ENCODE measurements at regions not wholly inside any gene's neighbourhood (a gene's known extent, or its start where the extent isn't known, plus 50 kb on each side); places are given as distances from the start of the nearest gene placed in this dataset.

DNA sequence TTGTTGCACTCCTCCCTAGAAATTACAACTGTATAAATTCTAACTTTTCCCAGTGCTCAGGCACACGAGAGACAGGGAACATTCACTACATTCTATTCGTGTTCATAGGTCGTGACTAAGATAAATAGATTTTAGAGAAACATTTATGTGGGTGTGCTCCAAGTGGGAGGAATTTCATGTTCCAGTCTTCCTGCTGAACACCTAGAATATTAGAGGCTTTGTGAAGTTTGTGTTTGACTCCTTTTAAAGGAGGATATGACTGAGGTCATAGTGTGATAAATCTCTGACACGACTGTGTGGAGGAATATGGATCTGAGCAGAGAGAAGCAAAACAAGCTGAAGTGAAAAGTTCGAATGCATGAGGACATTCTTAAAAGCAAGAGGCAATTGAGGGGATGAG lies 355.3 kb downstream of the ZSWIM6 start:
- no peak for DNase-seq

GRCh38 chr5:61689153-61689846 lies 357.2 kb downstream of the ZSWIM6 start:
- DNase-seq, result no peak

DNA sequence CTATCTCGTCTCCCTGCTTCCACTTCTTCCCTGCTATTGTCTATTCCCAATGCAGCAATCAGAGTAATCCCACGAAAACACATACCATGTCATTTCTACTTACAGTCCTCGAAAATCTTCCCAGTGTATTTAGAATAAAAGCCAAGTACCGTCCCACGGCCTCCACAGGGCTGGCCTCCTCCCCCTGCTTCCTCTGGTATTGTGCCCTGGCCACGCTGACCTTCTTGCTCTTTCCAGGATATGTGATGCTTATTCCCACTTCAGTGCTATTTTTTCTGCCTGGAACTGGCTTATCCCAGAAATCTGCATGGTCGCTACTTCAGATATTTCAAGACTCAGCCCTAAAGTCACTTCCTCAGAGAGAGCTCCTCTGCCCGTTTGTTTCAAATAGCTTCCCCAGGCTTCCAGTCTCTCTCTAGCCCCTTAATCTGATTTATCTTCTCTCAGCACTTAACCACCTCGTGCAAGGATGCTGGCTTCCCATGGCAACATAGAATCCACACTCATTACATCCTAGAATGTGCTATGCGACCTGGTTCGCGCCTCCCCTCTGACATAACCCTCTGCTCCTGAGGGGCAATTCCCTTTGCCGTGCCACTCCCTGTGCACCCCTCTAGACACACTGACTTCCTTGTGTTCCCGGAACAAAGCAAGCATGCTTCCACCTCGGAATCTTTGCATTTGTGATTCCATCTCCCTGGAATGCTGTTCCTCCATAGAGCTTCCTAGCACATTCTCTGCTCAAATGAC lies 365.9 kb downstream of the ZSWIM6 start:
- no peak for DNase-seq

DNA sequence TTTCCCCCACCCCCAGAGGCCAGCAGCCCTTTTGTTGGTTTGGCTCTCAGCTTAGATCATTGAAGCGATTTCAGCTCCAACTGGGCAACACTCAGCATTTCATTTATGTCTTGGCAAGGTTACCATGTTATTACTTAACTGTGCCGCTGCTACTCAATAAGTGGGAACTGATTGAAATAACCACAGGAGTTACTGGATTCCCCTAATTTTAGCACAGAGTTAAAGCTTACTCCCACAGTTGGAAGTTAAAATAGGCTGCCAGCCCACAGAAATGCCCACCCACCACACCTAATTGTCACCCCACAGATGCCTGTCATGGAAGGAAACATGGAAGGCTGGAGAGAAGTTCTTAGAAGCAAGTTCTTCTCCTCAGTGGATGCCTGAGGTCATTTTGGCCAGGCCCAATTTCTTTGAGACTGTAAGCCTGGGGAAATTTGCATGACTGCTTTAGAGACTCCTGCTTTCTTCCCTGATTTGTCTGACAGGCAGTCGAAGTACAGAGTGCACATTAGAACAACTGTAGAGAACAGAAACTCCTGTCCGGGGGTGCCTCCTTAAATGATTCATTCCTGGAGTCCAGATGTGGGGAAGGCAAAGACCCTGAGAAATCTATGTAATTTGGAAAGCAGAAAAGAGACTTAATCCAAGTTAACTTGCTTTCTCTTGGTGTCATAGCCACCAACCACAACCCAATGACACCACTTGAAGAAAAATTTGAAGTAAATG lies 370.0 kb downstream of the ZSWIM6 start:
- DNase-seq, result peak in 1 of 14 donors; percentile 15

DNA sequence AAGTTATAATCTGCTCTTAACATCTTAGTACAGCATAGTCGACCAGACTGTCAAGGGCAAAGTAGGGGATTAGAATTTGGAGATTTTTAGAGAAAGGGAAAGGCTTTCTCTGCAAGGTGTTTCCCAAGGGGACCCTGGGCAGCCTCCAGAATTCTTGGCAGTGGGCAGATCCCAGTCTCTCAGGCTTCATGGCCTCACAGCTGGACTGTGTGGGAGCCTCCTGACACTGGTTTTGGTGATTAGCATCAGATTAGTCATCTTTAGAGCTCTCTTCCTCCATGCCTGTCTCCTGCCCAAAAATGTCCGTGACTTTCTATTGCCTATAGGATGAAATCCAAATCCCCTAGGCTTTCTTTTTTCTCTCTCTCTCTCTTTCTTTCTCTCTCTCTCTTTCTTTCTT lies 370.7 kb downstream of the ZSWIM6 start:
- no peak for DNase-seq

- no peak for DNase-seq
These were observed 372.2 kb downstream of the ZSWIM6 start for GRCh38 chr5:61704289-61704688.

- DNase-seq, result peak in 4 of 14 donors; percentile 5 to 75 (median 36)
These were observed 374.7 kb downstream of the ZSWIM6 start for GRCh38 chr5:61706751-61707150.

DNA sequence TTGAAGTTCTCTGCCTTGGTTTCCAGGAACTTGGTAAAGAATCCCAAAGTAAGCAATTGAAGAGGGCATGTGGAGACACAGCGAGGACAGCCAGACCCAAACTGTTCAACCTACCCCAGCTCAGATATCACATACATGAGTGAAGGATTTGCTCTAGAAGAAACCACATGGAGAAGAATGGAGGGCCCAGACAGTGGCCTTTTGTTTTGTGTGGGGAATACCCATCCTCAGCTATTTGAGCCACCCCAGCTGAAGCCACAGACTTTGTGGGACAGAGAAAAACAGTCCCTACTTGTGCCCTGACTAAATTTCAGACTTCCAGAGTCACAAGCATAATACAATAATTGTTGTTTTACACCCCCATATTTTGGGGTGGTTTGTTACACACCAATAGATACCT lies 387.1 kb downstream of the ZSWIM6 start:
- DNase-seq, result no peak

DNA sequence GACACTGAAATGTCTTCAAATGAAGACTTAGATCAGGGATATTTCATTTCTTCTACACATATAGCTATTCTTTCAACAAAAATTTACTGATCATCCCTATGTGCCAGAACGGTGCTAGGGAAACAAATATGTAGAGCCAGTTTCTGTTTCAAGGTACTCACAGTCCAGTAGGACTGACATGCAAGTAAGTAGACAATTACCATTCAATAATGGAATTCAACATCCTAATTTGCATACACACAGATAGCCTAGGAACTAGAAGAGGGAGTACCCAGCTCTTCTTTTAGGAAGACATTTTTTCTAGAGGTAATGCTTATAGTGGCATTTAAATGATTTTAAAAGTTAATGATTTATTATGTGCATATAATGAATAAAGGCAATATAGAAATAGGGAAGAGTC lies 388.8 kb downstream of the ZSWIM6 start:
- no peak for DNase-seq

DNA sequence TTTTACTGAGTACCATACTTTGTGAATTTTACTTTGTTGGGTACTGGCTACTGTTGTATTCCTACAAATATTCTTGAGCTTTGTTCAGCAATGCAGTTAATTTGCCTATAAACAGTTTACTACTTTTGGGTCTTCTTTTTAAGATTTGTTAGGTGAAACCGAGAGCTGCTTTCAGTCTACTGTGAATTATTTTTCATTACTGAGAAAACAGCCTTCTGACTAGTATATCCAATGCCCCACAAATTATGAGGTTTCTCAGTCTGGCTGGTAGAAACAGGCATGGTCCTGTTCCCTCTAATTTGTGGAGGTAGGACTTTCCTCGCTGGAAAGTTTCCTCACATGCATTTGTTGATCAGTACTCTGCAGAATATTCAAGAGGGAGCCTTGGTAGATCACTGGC lies 392.0 kb downstream of the ZSWIM6 start:
- no peak for DNase-seq

- no peak for DNase-seq
These were observed 396.2 kb downstream of the ZSWIM6 start for GRCh38 chr5:61728287-61728686.

- DNase-seq, result no peak
These were observed 398.8 kb downstream of the ZSWIM6 start for GRCh38 chr5:61730866-61731265.

GRCh38 chr5:61731267-61731945 lies 399.3 kb downstream of the ZSWIM6 start:
- no peak for DNase-seq

GRCh38 chr5:61731946-61732314 lies 399.9 kb downstream of the ZSWIM6 start:
- DNase-seq, result peak in 1 of 14 donors; percentile 36

GRCh38 chr5:61732369-61732768 lies 400.3 kb downstream of the ZSWIM6 start:
- DNase-seq, result peak in 9 of 14 donors; percentile 14 to 74 (median 42)

GRCh38 chr5:61732796-61733195 lies 400.7 kb downstream of the ZSWIM6 start:
- peak in 8 of 14 donors; percentile 16 to 77 (median 44) for DNase-seq

DNA sequence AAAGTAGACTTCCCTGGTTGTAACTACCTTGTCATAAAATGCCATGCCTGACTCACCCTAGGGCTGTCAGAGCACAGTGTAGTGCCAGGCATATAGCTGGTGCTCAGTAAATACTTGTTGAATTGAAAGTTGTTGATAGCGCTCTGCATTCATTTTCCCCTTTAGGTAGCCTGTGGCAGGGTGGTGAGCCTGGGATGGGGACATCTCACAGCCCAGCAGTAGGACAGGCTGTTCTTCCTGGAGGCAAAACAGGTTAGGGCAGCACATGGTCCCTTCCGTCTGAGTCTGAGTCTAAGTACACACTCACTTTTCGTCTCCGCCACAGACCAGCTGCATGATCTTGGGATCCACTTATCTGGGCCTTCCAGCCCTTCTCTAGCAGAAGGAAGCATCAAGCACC lies 401.9 kb downstream of the ZSWIM6 start:
- no peak for DNase-seq

DNA sequence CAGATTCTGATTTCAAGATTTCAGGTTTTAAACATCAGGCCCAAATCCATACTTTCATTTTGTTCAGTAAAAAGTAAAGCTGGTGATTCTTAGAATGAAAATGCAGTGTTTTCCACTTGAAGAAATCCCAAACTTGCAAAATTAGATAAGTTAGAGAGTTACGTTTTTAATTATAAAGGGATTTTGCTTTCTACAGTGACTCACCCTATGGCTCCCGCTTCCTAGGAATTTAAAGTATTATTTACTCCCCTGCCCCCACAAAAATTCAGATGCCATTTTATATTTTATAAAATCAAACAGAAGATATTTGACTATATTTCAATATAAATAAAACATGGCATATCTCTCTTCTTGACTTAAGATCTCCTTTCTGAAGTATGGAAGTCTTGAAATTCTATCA lies 402.9 kb downstream of the ZSWIM6 start:
- DNase-seq, result no peak

DNA sequence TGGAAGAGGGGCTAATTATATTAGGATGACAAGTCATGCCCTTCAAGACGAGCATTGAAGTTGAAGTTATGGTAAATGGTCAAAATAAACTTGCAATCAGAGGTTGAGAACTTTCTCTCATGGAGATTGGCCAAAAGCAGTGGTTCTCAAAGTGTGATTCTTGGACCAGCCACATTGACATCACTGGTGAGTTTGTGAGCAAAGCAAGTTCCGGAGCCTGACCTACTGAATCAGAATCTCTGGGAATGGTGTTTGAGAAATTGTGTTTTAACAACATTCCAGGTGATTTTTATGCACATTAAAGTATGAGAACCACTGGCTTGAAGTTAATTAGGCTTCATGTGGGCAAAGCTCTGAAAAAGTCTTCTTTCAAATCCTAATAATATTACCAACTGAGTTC lies 403.5 kb downstream of the ZSWIM6 start:
- DNase-seq, result no peak

- no peak for DNase-seq
These were observed 403.9 kb downstream of the ZSWIM6 start for GRCh38 chr5:61735995-61736394.

- DNase-seq, result peak in 1 of 14 donors; percentile 65
These were observed 405.4 kb downstream of the ZSWIM6 start for GRCh38 chr5:61737301-61737963.

DNA sequence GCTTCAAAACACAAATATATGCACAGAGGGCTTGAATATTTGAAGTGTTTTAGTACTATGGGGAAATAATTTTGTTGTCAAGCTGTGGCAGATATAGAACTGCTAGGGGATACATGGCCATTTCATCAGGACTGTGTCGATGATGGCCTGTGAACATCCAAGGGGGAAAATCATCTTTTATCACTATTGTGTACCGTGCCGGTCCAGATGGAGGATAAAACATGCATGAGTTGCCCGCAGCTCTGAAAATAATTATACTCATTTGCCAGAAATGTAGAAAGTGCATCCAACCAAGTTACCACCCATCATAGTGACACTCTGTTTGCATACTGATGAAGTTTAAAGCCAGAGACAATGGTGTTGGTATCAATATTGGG lies 405.9 kb downstream of the ZSWIM6 start:
- peak in 1 of 14 donors; percentile 72 for DNase-seq

Data from C1 segment of cervical spinal cord (tissue), 14 donors.